CD4-positive, alpha-beta T cell treated with Interleukin-1 beta for 1 hour (primary cell): ENCODE measurements at regions not wholly inside any gene's neighbourhood (a gene's known extent, or its start where the extent isn't known, plus 50 kb on each side); places are given as distances from the start of the nearest gene placed in this dataset.
"Not testable (repeated sequence)": the region's sequence is repeated elsewhere in the genome, so short reads cannot be mapped to it uniquely, and the experiment has no call there.

ENCODE experiments used
- DNase-seq, 2 donors: peaks; one replicate each; pipeline ENCODE4 v3.0.0-alpha.2; 2020 to 2022

DNA sequence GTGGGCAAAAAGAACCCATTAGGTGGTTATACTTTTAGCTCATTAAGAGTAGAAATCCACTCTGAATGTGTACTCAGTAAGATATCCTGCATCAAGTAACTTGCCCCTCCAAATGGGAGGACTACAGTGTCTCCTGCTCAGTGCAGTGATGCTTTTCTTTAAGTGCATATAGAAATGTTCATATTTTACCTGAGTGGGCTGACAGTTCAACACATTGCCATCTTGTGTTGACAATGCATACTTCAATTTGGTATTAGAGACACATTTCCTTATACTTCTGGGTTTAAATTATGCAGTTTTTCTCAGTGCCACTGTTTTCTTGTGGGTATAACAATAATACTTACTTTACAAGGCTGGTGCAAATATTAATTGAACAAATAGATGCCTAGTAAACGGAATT lies 318.6 kb upstream of the TMPRSS15 start:
- no peak for DNase-seq

DNA sequence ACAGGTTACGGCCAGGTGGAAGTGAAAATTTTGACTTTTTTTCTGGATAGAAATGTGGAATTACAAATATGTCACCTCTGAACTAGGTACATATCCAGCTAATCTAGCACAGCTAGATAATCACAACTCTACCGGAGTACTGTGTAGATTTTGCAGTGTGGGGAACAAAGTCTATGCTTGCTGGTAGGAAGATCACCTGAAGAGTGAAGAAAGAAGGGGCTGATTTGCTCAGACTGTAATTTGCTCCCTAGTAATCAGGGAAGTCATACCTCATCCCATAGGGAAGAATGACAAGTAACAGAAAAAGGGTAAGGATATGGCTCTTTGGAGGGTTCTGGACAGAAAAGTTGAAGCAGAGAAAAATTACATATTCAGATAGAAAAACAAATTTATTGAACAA lies 319.6 kb upstream of the TMPRSS15 start:
- DNase-seq: no peak

DNA sequence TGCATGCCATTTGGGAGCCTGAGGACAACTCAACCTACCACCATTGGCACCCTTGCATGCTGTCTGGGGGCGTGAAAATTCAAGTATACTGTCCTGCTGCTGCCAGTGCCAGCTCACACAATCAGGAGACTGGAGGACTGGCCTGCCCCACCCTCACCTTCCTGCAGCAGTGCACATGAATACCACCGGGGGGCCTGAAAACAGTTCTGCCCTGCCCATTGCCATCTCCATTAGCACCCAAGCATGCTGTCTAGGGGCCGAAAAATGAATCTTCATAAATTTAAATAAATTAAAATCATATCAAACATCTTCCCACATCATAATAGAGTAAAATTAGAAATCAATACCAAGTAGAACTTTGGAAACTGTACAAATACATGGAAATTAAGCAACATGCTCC lies 322.1 kb upstream of the TMPRSS15 start:
- DNase-seq: no peak

DNA sequence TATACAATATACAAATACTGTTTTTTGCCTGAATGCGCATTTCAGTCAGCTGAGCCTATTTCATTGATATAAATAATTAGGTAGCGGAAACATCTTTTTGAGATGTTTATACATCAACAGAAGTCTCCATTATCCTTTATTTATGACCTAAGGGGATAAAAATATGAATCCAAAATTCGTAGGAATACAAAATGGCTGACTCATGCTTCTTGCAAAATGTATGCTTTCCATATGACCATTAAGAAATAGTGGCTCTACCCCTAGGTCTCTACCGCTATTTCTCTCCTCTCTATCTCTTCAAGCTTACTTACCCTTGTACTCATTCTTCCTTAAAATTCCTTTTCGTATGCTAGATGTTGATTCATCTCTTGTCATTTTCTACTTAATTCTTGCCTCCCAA lies 338.4 kb upstream of the TMPRSS15 start:
- no peak for DNase-seq

DNA sequence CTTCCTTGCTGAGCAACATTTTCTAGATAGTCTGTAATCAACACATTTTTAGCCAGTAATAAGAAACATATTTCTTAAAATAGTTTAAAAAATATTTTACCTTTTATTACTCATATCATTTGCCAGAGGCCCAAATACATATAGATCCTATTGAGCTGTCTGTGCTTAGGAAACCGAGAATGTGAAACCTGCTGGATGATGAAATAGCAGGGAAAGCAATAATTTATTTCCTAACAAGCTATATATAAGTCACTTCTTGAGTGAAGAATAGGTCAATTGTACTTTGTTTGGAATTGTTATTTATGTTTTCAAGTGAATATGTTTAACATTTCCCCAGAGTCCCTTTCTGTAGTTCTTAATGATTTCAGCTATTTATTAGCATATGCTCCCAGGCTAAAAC lies 339.9 kb upstream of the TMPRSS15 start:
- DNase-seq: no peak

DNA sequence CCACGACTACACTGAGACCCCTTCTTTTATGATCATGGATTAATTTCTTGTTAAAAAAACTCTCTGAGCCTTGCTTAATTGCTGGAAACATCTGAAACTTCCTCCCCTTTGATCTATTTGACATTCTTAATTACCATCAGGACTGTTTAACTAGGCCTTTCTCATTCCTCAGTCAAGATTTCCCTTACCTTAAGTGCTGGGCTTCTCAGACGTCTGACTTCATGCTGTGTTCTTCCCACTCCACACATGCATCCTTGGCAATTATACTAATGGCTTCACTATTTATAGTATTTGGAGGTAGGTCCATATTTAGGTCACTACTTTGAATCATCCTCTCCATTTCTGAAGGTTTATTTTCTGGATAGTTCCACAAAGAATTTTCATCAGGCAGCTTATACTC lies 341.3 kb upstream of the TMPRSS15 start:
- no peak for DNase-seq

DNA sequence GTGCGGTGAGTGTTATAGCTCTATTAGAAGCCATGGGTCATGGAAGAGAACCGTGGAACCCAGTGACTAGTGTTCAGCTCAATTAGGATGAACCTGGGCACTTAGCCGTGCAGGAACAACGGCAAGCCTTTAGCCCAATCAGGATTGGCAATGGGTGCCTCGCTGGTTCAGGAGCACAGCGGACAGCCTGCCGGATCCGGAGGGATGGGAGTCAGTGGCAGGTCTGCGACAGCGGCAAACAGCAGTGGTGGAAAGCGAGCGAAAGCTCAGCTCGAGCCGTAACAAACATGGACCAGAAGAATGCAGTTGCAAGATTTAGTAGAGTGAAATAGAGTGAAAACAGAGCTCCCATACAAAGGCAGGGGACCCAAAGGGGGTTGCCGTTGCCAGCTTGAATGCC lies 349.3 kb upstream of the TMPRSS15 start:
- not testable (repeated sequence) for DNase-seq

DNA sequence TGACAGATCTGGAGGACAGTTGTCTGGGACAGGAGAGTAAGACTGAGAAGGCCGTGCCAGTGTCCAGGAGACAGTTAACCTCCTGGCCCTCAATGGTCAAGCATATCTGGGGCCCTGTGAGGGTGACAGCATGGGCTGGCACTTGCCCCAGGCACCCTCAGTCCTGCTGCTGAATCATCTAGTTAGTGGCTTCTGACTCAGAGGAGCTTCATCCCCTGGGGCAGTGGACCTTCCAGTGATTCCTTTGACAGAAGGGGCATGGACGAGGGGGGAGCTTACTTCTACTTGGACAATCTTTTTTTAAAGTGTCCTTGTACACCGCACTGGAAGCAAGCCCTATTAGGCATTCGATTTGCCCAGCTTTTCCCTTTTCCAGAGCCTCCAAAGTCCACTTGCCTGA lies 352.7 kb upstream of the TMPRSS15 start:
- not testable (repeated sequence) for DNase-seq

DNA sequence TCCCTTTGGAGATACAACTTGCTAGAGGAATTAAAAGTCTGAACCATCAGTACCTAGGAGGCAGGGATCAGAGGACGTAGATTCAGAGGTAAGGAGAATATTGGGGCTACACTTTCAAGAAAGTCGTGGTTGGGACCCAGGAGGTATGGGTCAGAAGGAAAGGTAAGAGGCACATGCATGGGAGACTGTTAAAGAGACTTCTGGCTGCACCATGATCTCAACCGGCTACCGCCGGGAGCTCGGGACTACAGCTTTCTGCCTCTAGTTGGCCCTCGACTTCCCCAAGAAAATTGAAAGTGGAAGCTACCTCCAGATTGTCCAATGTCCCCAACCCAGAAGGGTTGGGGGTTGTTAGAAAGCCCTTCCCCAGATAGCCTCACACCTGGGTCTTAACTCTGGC lies 355.7 kb upstream of the TMPRSS15 start:
- no peak for DNase-seq

DNA sequence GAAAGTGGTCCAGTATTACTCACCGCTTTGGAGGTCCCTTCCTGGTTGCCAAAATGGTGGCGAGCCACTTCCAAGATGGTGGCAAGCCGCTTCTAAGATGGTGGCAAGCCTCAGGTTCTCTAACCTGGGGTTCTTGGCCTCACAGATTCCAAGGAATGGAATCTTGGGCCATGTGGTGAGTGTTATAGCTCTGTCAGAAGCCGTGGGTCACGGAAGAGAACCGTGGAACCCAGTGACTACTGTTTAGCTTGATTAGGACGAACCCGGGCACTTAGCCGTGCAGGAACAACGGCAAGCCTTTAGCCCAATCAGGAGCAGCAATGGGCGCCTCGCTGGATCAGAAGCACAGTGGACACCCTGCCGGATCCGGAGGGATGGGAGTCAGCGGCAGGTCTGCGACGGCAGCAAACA lies 356.2 kb upstream of the TMPRSS15 start:
- DNase-seq: no peak

DNA sequence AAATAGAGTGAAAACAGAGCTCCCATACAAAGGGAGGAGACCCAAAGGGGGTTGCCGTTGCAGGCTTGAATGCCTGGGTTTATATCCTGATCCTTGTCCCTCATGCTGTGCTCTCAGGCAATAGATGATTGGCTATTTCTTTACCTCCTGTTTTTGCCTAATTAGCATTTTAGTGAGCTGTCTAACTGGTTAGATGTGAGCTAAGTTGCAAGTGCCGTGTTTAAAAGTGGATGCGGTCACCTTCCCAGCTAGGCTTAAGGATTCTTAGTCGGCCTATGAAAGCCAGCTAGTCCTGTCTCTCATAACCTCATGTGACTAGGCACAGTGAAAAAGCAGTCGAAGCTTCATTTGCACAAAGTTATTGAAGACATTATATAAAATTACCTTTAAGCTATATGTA lies 356.7 kb upstream of the TMPRSS15 start:
- DNase-seq: no peak

DNA sequence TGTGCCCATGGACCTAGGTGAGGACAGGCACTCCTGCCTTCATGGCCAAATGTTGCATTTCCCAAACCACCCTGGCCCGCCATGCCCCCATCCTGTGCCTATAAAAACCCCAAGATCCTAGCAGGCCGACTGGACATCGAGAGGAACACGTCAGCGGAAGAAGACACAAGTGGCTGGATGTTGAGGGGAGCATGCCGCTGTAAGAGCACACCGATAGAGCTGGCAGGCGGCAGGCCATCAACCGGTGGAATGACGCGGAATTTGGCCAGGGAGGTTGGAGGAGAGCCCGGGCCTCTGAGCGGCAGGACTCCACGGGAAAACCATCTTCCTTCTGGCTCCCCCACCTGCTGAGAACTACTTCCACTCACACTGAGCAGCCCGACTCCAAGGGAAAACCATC lies 361.1 kb upstream of the TMPRSS15 start:
- DNase-seq: no peak

DNA sequence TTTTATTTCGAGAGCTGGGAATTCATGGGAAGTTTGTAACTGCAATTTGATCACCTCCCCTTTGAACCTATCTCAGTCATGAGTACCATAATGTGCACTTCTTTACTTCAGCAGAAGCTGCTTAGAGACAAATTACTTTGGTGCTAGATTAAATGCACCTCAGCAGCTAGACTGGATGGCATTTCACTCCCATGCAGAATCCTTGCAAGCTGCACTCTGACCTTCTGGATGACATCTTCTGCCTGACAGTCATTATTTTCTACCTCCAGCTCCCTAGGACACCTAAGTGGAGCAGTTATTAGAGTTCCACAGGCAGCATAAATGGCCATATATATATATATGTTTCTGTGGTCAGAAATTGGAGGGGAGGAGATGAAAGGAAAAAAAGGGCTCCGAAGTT lies 366.0 kb upstream of the TMPRSS15 start:
- DNase-seq: no peak

DNA sequence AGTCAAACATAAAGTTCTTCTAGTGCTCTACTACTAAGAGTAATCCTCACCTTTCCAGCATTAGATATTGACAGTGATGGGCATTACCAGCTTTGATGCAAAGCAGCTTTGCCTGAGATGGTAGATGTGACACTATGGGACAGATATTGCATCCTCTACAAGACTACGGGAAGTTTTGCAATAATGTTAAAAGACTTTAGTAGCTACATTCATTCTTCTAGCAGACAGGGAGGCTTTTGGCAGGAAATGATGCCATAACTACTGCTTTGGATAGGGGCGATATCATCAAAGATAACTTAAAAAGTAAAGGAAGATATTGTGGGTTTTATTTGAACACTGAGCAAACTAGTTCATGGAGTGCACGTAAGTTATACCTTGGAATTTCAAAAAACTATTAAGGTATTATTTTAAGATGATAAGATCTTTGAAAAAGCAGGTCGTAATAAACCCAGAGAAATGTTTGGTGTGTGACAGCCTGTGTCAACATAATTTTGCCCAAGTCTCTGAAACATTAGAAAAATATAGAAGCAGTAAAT lies 368.3 kb upstream of the TMPRSS15 start:
- DNase-seq: no peak

DNA sequence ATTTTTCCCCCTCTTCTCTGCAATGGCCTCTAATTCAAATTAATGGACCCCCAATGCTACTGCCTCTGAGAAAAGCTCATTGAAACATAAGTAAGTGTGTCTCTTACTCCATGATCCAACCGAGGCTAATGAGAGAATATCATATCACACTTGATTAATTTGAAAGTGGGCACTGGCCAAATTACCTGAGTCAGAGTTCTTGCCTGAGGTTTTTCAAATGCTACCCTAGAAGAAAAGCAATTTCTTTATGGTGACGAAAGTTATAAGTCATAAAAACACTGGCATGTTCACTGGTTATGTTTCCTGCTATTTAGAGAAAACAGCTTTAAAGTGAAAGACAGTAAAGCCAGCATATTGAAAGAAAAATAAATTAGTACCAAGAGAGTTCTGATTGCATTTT lies 368.8 kb upstream of the TMPRSS15 start:
- no peak for DNase-seq

DNA sequence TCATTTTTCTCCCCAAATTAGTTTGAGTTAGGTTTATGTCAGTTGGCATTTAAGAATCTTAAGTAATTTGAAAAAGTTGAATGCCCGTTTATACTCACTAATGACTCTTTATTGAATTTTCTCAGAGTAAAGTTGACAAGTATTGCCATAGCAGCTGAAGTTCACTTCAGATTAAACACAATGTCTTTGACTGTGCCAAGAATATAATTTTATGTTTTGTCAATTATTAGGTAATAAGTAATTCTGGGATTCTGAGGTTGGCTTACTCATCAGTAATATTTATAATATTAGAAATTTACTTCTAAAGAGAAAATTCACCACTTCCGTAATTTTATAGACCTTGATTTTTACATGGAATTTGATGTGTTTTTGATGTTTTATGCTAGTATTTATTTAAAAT lies 369.3 kb upstream of the TMPRSS15 start:
- no peak for DNase-seq

DNA sequence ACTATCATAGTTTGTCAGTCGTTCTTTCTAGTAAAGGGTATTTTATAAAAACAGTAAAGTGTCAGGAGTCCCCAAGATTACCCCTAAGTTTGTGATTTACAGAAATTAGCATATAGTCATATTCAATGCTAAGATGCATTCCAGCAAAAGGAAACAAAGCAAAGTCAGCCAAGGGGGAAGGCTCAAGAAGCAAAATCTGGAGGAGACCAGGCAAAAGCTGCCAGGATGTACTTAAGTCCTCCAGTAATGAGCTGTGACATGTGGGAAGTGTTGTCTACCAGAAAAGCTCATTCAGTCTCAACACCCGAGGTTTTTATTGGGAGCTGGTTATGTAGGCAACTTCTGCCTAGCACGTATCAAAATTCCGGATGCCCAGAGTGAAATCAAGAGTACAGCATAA lies 373.4 kb upstream of the TMPRSS15 start:
- no peak for DNase-seq

DNA sequence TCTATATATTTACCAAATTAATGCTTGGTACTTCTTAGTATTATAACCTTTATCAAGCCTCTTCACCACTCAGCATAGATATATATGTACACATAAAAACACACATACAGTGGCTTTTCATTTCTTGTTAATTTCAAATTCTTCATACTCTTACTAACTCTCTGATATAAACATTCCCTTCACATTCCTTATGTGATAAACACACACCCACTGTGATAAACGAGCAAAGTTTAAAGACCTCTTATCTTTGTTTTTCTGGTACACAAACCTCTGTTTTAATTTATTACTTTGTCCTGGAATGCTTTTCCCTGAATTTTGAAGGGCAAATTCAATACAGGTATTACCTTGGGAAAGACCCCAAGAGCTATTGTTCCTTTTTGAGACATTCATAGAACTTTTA lies 379.1 kb upstream of the TMPRSS15 start:
- no peak for DNase-seq

DNA sequence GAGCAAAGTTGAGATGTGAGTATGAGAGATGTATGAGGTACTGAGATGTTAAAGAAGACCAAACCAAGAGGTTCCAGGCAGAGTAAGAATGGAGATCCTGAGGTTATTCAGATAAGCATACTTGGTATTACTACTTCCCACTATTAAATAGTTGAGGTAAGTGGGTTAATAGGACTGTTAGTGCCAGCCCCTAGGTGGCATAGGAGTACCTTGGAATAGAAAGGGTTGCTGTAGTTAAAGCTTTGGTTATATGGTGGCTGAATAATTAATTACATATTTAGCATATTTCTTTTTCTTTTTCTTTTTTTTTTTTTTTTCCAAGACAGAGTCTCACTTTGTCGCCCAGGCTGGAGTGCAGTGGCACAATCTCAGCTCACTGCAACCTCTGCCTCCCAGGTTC lies 397.9 kb upstream of the TMPRSS15 start:
- no peak for DNase-seq

DNA sequence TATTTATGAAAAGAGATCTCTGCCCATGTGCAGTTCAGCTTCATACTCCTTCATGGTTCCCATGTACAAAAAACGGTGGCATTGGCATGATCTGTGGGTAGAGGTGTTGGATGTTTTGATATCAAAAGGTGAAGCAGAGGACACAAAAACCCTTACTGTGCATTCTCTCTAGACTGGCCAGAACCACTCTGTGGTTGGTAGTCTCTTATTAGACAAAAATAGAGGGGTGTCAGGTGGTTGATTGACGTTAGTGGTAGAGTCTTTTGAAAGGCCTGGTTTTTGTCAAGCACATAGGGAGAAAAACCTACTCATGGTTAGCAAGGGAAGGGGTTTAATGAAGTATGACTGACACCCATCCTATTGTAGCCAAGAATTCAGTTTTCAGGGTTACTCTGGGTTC lies 400.0 kb upstream of the TMPRSS15 start:
- no peak for DNase-seq

DNA sequence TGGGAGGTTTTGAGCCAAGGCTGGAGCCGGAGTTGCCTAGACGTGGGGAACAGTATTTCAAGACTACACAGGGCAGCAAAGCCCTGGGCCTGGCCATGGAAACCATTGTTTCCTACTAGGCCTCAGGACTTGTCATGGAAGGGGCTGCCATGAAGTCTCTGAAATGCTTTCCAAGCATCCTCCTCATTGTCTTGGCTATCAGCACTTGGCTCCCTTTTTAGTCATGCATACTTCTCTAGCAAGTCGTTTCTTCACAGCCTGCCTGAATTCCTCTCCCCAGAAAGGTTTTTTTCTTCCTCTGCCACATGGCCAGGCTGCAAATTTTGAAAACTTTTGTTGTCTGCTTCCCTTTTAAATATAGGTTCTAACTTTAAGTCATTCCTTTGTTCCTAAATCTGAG lies 406.6 kb upstream of the TMPRSS15 start:
- no peak for DNase-seq

DNA sequence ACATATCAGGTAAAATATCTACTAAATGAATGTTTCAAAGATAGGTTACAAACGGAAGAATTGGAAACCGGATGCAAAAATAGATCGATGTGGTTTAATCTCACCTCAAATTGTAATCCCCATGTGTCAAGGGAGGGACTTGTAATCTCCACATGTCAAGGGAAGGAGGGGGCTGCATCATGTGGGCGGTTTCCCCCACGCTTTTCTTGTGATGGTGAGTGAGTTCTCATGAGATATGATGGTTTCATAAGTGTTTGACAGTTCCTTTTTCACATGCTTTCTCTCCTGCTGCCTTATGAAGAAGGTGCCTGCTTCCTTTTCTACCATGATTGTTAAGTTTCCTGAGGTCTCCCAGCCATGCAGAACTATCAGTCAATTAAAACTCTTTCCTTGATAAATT lies 408.7 kb upstream of the TMPRSS15 start:
- DNase-seq: no peak

DNA sequence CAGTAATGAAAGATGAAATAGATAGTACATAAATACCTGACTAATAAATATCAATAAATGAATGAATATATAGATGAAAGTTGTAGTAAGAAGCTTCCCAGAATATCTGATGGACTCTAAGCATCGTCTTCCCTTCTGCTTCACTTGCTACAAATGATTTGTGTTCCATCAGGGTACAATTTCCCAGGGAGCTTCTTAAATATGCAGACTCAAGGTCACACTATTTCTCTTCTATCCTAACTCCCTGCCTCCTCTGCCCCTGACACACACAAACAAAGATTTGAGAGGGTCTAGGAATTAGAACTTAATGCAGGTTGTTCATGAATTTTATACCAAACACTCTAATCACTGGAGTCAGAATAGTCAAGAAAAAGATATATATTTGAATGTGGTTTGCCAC lies 415.9 kb upstream of the TMPRSS15 start:
- no peak for DNase-seq

DNA sequence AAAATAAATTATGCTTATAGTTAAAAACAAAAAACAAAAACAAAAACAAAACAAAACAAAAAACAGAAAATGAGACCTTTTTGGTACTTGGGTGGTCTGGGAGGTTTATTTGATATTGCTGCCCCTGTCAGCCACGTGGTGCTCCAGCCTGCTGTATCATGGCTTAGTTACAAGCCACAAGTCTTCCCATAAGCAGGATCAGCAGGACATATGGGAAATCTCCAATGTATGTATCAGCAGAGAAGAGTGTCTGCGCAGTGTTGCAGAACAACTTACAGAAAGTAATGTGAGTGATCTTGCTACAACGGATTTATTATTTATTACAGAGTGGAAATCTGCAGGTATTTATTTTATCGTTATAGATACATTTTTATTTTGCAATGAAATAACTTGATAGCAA lies 423.0 kb upstream of the TMPRSS15 start:
- DNase-seq: no peak

DNA sequence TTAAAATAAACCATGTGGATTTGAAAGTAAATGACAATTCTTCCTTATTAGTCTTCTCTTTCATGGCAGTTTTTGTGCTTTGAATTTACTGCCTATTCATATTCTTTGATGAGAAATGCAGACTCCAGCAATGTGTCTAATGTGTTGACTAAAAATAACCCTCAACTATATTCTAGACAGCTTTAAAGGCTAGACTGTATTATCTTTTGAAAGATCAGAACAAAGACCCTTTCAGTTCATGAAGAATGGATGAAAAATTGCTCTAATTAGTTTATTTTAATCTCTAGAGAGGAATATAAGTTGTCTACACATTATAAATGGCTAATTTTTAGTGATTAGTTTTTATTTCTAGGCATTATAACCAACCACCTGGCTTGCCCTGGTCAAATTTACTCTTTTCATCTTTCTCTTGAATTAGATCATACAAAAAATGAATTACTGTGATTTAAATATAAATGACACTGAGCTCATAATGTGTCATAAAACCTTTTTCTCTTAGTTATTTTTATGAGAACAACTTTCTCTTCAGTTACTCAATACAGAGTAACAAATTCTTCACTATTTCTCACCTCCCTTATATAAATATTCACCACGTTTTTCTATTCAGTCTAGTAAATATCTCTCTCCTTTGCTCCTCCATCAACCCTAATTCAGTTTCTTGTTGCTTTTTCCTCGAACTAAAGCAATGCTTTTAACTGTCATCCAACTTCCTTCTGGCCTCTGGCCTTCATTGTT lies 428.5 kb upstream of the TMPRSS15 start:
- no peak for DNase-seq
